Ishikawa (cell line): ENCODE measurements at regions not wholly inside any gene's neighbourhood (a gene's known extent, or its start where the extent isn't known, plus 50 kb on each side); places are given as distances from the start of the nearest gene placed in this dataset.

Experiments
- CEBPB ChIP-seq: IDR thresholded peaks from 2 replicates; pipeline ENCODE4 v1.6.1; 2012
- CREB1 ChIP-seq: IDR thresholded peaks from 2 replicates; pipeline ENCODE4 v1.6.1; 2012; ENCODE audit warnings: low read depth
- EGR1 ChIP-seq: IDR thresholded peaks from 2 replicates; pipeline ENCODE4 v1.6.1; 2012
- EP300 ChIP-seq: IDR thresholded peaks from 2 replicates; pipeline ENCODE4 v1.6.1; 2012; ENCODE audit warnings: borderline replicate concordance
- FOXM1 ChIP-seq: IDR thresholded peaks from 2 replicates; pipeline ENCODE4 v1.6.1; 2012; ENCODE audit warnings: low read depth, borderline replicate concordance
- MAX ChIP-seq: IDR thresholded peaks from 2 replicates; pipeline ENCODE4 v1.6.1; 2012
- NFIC ChIP-seq: IDR thresholded peaks from 2 replicates; pipeline ENCODE4 v1.6.1; 2012
- RAD21 ChIP-seq: IDR thresholded peaks from 2 replicates; pipeline ENCODE4 v1.6.1; 2012; ENCODE audit warnings: low read depth
- REST ChIP-seq: IDR thresholded peaks from 2 replicates; pipeline ENCODE4 v1.6.1; 2012; ENCODE audit warnings: low read depth, mild to moderate bottlenecking
- TAF1 ChIP-seq: IDR thresholded peaks from 2 replicates; pipeline ENCODE4 v1.6.1; 2012; ENCODE audit warnings: low read depth, mild to moderate bottlenecking
- TCF12 ChIP-seq: IDR thresholded peaks from 2 replicates; pipeline ENCODE4 v1.6.1; 2012; ENCODE audit warnings: low read depth
- TEAD4 ChIP-seq: IDR thresholded peaks from 2 replicates; pipeline ENCODE4 v1.6.1; 2012
- USF1 ChIP-seq: IDR thresholded peaks from 2 replicates; pipeline ENCODE4 v1.6.1; 2012
- YY1 ChIP-seq: IDR thresholded peaks from 2 replicates; pipeline ENCODE4 v1.6.1; 2012; ENCODE audit warnings: low read depth
- ZBTB7A ChIP-seq: IDR thresholded peaks from 2 replicates; pipeline ENCODE4 v1.6.1; 2012; ENCODE audit warnings: low read depth

- TF ChIP-seq TCF12 = no peak
Observed at GRCh38 chr12:77522247-77522646, 308.4 kb upstream of the NAV3 start.

- TF ChIP-seq FOXM1 = no peak
- TF ChIP-seq NFIC = no peak
- no peak for TF ChIP-seq CEBPB
- no peak for TF ChIP-seq TCF12
- TF ChIP-seq REST = no peak
- TF ChIP-seq TAF1 = no peak
- no peak for TF ChIP-seq EGR1
Observed at GRCh38 chr12:77521508-77522115, 309.1 kb upstream of the NAV3 start.

GRCh38 chr12:77514511-77514910 is 316.2 kb upstream of the NAV3 start:
- TF ChIP-seq TCF12 (no peak), YY1 (no peak), CEBPB (no peak), NFIC (no peak), ZBTB7A (no peak), REST (no peak), FOXM1 (no peak), EP300 (no peak), CREB1 (no peak), EGR1 (no peak), USF1 (no peak), TAF1 (no peak), RAD21 (no peak), MAX (no peak), TEAD4 (no peak)

- TF ChIP-seq USF1 (no peak), TCF12 (no peak), CREB1 (no peak), NFIC (no peak)
Observed at GRCh38 chr12:77510985-77511384, 319.7 kb upstream of the NAV3 start.

- TF ChIP-seq TEAD4 (no peak), EP300 (no peak), USF1 (no peak), REST (no peak)
Observed at GRCh38 chr12:77504466-77504865, 326.2 kb upstream of the NAV3 start.
